Fibroblast of pulmonary artery (primary cell): ENCODE measurements at regions not wholly inside any gene's neighbourhood (a gene's known extent, or its start where the extent isn't known, plus 50 kb on each side); places are given as distances from the start of the nearest gene placed in this dataset.

ENCODE experiments used
- DNase-seq: peaks from one replicate; pipeline ENCODE4 v3.0.0-alpha.2; 2010; ENCODE audit warnings: low read depth
- H3K4me3 ChIP-seq: replicated peaks from 2 replicates; pipeline ENCODE4 v1.5.1; 2011; ENCODE audit warnings: low read depth, mild to moderate bottlenecking, control low read depth, low read length, moderate library complexity
- CTCF ChIP-seq: IDR thresholded peaks from 2 replicates; pipeline ENCODE4 v1.5.1; 2011; ENCODE audit warnings: mild to moderate bottlenecking, control low read depth, low read length, inconsistent platforms; ENCODE audit errors: missing control alignments

- no peak overlapping the region for H3K4me3 ChIP-seq
- peak; percentile 6 for TF ChIP-seq CTCF
- DNase-seq: peak; percentile 81
These were observed 422.2 kb upstream of the FOXG1 start for GRCh38 chr14:28344381-28344780.

GRCh38 chr14:28348797-28349196 lies 417.8 kb upstream of the FOXG1 start:
- DNase-seq: no peak
- H3K4me3 ChIP-seq: no peak overlapping the region
- TF ChIP-seq CTCF: no peak

- H3K4me3 ChIP-seq: no peak overlapping the region
- TF ChIP-seq CTCF: no peak
- DNase-seq: no peak
These were observed 409.8 kb upstream of the FOXG1 start for GRCh38 chr14:28356819-28357218.

- no peak for TF ChIP-seq CTCF
- DNase-seq: no peak
- no peak overlapping the region for H3K4me3 ChIP-seq
These were observed 405.1 kb upstream of the FOXG1 start for GRCh38 chr14:28361486-28361885.

- no peak for TF ChIP-seq CTCF
- no peak for DNase-seq
- H3K4me3 ChIP-seq: no peak overlapping the region
These were observed 401.1 kb upstream of the FOXG1 start for GRCh38 chr14:28365510-28365909.

- DNase-seq: no peak
- H3K4me3 ChIP-seq: no peak overlapping the region
- TF ChIP-seq CTCF: no peak
These were observed 392.9 kb upstream of the FOXG1 start for GRCh38 chr14:28373721-28374120.

- peak; percentile 81 for TF ChIP-seq CTCF
- no peak overlapping the region for H3K4me3 ChIP-seq
- DNase-seq: peak; percentile 69
These were observed 391.3 kb upstream of the FOXG1 start for GRCh38 chr14:28375295-28375694.
